Hepatocyte (in vitro differentiated cells): ENCODE measurements at regions not wholly inside any gene's neighbourhood (a gene's known extent, or its start where the extent isn't known, plus 50 kb on each side); places are given as distances from the start of the nearest gene placed in this dataset. TPM values are rescaled to one million over a fixed set of nuclear protein-coding genes. Genes with fewer than 3 reads are reported as not detected.
"Not testable (repeated sequence)": the region's sequence is repeated elsewhere in the genome, so short reads cannot be mapped to it uniquely, and the experiment has no call there.

Source experiments
- DNase-seq: peaks from one replicate; pipeline ENCODE4 v3.0.0-alpha.2; 2016; ENCODE audit warnings: low spot score
- H2AFZ ChIP-seq: fragments of 200-600 bp; sonication (generic); 2 replicates; pipeline ENCODE4 v1.6.0; 2016; ENCODE audit warnings: antibody characterized with exemption, mild to moderate bottlenecking
- H3K27ac ChIP-seq: fragments of 200-600 bp; sonication (generic); 2 replicates; pipeline ENCODE4 v1.5.1; 2016; ENCODE audit warnings: mild to moderate bottlenecking
- H3K27me3 ChIP-seq: fragments of 200-600 bp; sonication (generic); 2 replicates; pipeline ENCODE4 v1.6.1; 2016
- H3K36me3 ChIP-seq: fragments of 200-600 bp; sonication (generic); replicated peaks from 2 replicates; pipeline ENCODE4 v1.5.1; 2016; ENCODE audit warnings: low read depth; ENCODE audit not compliant: insufficient read depth
- H3K4me1 ChIP-seq: fragments of 200-600 bp; sonication (generic); 2 replicates; pipeline ENCODE4 v1.5.1; 2016; ENCODE audit warnings: mild to moderate bottlenecking, moderate library complexity; ENCODE audit not compliant: insufficient read depth
- H3K4me2 ChIP-seq: fragments of 200-600 bp; sonication (generic); 2 replicates; pipeline ENCODE4 v1.6.0; 2016
- H3K4me3 ChIP-seq: fragments of 200-600 bp; sonication (generic); 2 replicates; pipeline ENCODE4 v1.5.1; 2016; ENCODE audit warnings: mild to moderate bottlenecking
- H3K79me2 ChIP-seq: fragments of 200-600 bp; sonication (generic); 2 replicates; pipeline ENCODE4 v1.6.0; 2017; ENCODE audit warnings: mild to moderate bottlenecking
- H3K9me2 ChIP-seq: fragments of 200-600 bp; sonication (generic); replicated peaks from 2 replicates; pipeline ENCODE4 v1.6.0; 2017; ENCODE audit warnings: mild to moderate bottlenecking; ENCODE audit not compliant: insufficient read depth
- H3K9me3 ChIP-seq: fragments of 200-600 bp; sonication (generic); 2 replicates; pipeline ENCODE4 v1.5.1; 2016; ENCODE audit warnings: low read depth, mild to moderate bottlenecking
- H4K20me1 ChIP-seq: fragments of 200-600 bp; sonication (generic); 2 replicates; pipeline ENCODE4 v1.6.0; 2016; ENCODE audit warnings: mild to moderate bottlenecking; ENCODE audit not compliant: insufficient read depth, poor library complexity, severe bottlenecking
- EZH2 ChIP-seq: fragments of 200-600 bp; sonication (generic); IDR thresholded peaks from 2 replicates; pipeline ENCODE4 v1.6.1; 2016; ENCODE audit warnings: antibody characterized with exemption, mild to moderate bottlenecking, borderline replicate concordance
- EZH2phosphoT487 ChIP-seq: fragments of 200-600 bp; sonication (generic); IDR thresholded peaks from one replicate; pipeline ENCODE4 v1.6.1; 2018; ENCODE audit warnings: antibody characterized with exemption, mild to moderate bottlenecking, low read depth, moderate library complexity; ENCODE audit not compliant: unreplicated experiment, severe bottlenecking
- WGBS: methylation state at CpG from one replicate; pipeline ENCODE4 v1.1.6; 2016; ENCODE audit warnings: low lambda C conversion rate; ENCODE audit errors: missing lambda C conversion rate; 5-methylcytosine and 5-hydroxymethylcytosine counted together
- small RNA-seq: library from RNA; depleted of rRNA; stranded (forward); fragments of <200 nt; gene quantifications from one replicate; pipeline ENCODE3, GENCODE V24; 2014
- TF ChIP-seq, protein P1 (sequence below): fragments of 200-600 bp; sonication (generic); IDR thresholded peaks from 2 replicates; pipeline ENCODE4 v1.5.1; 2016; ENCODE audit warnings: antibody characterized with exemption, mild to moderate bottlenecking; ENCODE audit not compliant: poor library complexity

DNA sequence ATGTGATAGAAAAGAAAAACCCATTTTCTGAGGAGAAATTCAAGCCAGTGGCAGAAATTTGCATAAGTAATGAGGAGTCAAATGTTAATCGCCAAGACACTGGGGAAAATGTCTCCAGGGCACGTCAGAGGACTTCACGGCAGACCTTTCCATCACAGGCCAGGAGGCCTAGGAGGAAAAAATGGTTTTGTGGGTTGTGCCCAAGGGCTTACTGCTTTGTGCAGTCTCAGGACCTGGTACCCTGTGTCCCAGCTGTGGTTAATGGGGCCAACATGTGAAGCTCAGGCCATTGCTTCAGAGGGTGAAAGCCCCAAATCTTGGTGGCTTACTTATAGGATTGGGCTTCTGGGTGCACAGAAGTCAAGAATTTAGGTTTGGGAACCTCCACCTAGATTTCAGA lies 54.8 kb upstream of the ADAMTS2 start:
- H3K27ac ChIP-seq: no peak overlapping the region
- H3K36me3 ChIP-seq: no peaks in the 10 kb centered on the region
- H3K9me2 ChIP-seq: no peaks in the 10 kb centered on the region
- peaks cover 3% of the 10 kb centered on the region for H3K9me3 ChIP-seq
- no peak for TF ChIP-seq EZH2
- TF ChIP-seq EZH2phosphoT487: no peak
- TF ChIP-seq, protein P1, sequence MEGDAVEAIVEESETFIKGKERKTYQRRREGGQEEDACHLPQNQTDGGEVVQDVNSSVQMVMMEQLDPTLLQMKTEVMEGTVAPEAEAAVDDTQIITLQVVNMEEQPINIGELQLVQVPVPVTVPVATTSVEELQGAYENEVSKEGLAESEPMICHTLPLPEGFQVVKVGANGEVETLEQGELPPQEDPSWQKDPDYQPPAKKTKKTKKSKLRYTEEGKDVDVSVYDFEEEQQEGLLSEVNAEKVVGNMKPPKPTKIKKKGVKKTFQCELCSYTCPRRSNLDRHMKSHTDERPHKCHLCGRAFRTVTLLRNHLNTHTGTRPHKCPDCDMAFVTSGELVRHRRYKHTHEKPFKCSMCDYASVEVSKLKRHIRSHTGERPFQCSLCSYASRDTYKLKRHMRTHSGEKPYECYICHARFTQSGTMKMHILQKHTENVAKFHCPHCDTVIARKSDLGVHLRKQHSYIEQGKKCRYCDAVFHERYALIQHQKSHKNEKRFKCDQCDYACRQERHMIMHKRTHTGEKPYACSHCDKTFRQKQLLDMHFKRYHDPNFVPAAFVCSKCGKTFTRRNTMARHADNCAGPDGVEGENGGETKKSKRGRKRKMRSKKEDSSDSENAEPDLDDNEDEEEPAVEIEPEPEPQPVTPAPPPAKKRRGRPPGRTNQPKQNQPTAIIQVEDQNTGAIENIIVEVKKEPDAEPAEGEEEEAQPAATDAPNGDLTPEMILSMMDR: no peak
- H3K4me2 ChIP-seq: no peak overlapping the region
- no peaks in the 10 kb centered on the region for H3K4me1 ChIP-seq
- WGBS: 43% methylated on average over 3 of the region's 3 CpGs
- DNase-seq: no peak
- H3K4me3 ChIP-seq: no peak overlapping the region
- H3K79me2 ChIP-seq: no peaks in the 10 kb centered on the region
- no peaks in the 10 kb centered on the region for H4K20me1 ChIP-seq
- no peak overlapping the region for H2AFZ ChIP-seq
- no peaks in the 10 kb centered on the region for H3K27me3 ChIP-seq

DNA sequence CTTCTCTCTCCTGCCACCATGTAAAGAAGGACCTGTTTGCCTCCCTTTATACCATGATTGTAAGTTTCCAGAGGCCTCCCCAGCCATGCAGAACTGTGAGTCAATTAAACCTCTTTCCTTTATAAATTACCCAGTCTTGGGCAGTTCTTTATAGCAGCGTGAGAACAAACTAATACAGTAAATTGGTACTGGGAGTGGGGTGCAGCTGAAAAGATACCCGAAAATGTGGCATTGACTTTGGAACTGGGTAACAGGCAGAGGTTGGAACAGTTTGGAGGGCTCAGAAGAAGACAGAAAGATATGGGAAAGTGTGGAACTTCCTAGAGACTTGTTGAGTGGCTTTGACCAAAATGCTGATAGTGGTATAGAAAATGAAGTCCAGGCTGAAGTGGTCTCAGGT lies 54.1 kb upstream of the ADAMTS2 start:
- not testable (repeated sequence) for H4K20me1 ChIP-seq, H3K4me1 ChIP-seq, H3K4me3 ChIP-seq, H3K79me2 ChIP-seq, H3K27me3 ChIP-seq, H3K9me2 ChIP-seq, H3K9me3 ChIP-seq, H3K27ac ChIP-seq, H3K36me3 ChIP-seq, H3K4me2 ChIP-seq, DNase-seq, H2AFZ ChIP-seq
- 83% methylated on average over 2 of the region's 2 CpGs for WGBS

DNA sequence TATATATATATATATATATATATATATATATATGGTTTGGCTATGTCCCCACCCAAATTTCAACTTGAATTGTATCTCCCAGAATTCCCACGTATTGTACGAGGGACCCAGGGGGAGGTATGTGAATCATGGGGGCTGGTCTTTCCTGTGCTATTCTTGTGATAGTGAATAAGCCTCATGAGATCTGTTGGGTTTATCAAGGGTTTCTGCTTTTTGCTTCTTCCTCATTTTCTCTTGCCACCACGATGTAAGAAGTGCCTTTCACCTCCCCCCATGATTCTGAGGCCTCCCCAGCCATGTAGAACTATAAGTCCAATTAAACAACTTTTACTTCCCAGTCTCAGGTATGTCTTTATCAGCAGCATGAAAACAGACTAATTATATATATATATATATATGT lies 52.3 kb upstream of the ADAMTS2 start:
- DNase-seq: no peak
- Histone ChIP-seq H3K79me2 (no peaks in the 10 kb centered on the region), H2AFZ (no peak overlapping the region), H3K36me3 (no peaks in the 10 kb centered on the region), H4K20me1 (no peaks in the 10 kb centered on the region), H3K9me3 (peaks cover 10% of the 10 kb centered on the region), H3K4me3 (no peak overlapping the region), H3K4me1 (no peaks in the 10 kb centered on the region), H3K9me2 (no peaks in the 10 kb centered on the region), H3K4me2 (no peak overlapping the region), H3K27me3 (no peaks in the 10 kb centered on the region), H3K27ac (no peak overlapping the region)
- TF ChIP-seq, protein P1: no peak
- TF ChIP-seq EZH2 (no peak), EZH2phosphoT487 (no peak)
- 44% methylated on average over 1 of the region's 3 CpGs for WGBS

Small RNA genes lying in the stretch of these regions (small RNA-seq; reads per million reads assigned to genes)
- not detected for gene RF00015
